ENCODE measurements at regions not wholly inside any gene's neighbourhood (a gene's known extent, or its start where the extent isn't known, plus 50 kb on each side); places are given as distances from the start of the nearest gene placed in this dataset.

DNA sequence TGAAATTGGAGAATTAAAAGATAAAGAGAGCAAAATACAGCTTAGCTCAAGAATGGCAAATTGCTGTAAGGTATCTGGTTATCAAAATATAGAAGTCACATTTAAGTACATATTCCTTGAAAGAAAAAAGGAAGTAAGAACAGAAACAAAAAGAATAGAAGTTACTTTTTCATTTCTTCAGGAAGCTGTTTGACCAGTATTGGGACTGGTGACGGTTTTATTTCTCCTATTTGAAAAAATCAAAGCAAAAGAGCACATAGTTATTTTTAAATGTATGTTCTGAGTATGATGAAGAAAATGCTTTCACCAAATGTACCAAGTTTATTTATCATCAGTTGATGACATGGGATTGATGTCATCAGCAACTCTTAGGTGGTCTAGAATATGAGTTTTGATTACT lies 83.1 kb upstream of the OXGR1 start:
- H3K27me3 ChIP-seq (ENCODE audit: control insufficient read depth, insufficient read depth, low read length), result no peaks in the 10 kb centered on the region
- no peak for DNase-seq (ENCODE audit: low read depth in 4 of 6, low spot score in 6 of 6)
- H3K27ac ChIP-seq (ENCODE audit: low read depth, low read length), result no peak overlapping the region
- no peaks in the 10 kb centered on the region for H3K4me1 ChIP-seq (ENCODE audit: control insufficient read depth, insufficient read depth, low read length)
- H3K36me3 ChIP-seq (ENCODE audit: control insufficient read depth, insufficient read depth, low read length), result no peaks in the 10 kb centered on the region
- no CpG with 5 or more reads among the region's 1 CpG for WGBS (ENCODE audit: insufficient coverage)
- H3K4me3 ChIP-seq (ENCODE audit: low read depth, low read length), result no peak overlapping the region
- peaks cover 3% of the 10 kb centered on the region for H3K9me3 ChIP-seq (ENCODE audit: control insufficient read depth, insufficient read depth, low read length)

DNA sequence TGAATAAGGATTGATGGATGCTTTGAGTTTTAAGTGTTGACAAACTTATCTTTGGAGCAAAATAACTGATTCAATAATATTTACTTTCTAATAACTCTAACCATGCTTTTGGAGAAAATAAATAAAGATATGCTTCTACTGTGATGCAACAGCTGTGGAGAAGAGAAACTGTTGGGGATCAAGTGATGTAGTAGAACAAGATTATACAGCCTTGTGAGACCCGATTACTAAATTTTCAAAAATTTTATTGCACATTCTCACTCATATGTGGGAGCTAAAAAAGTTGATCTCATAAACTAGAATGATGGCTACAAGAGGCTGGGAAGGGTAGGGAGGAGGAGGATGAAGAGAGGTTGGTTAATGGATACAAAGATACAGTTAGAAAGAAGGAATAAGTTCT lies 85.5 kb upstream of the OXGR1 start:
- no peak overlapping the region for H3K27ac ChIP-seq (ENCODE audit: low read depth, low read length)
- no peaks in the 10 kb centered on the region for H3K4me1 ChIP-seq (ENCODE audit: control insufficient read depth, insufficient read depth, low read length)
- no peak overlapping the region for H3K4me3 ChIP-seq (ENCODE audit: low read depth, low read length)
- DNase-seq (ENCODE audit: low read depth in 4 of 6, low spot score in 6 of 6), result no peak
- H3K27me3 ChIP-seq (ENCODE audit: control insufficient read depth, insufficient read depth, low read length), result no peaks in the 10 kb centered on the region
- no CpG with 5 or more reads among the region's 1 CpG for WGBS (ENCODE audit: insufficient coverage)
- no peaks in the 10 kb centered on the region for H3K9me3 ChIP-seq (ENCODE audit: control insufficient read depth, insufficient read depth, low read length)
- no peaks in the 10 kb centered on the region for H3K36me3 ChIP-seq (ENCODE audit: control insufficient read depth, insufficient read depth, low read length)

- Histone ChIP-seq H3K4me1 (ENCODE audit: control insufficient read depth, insufficient read depth, low read length) (no peaks in the 10 kb centered on the region), H3K27me3 (ENCODE audit: control insufficient read depth, insufficient read depth, low read length) (no peaks in the 10 kb centered on the region), H3K27ac (ENCODE audit: low read depth, low read length) (no peak overlapping the region), H3K36me3 (ENCODE audit: control insufficient read depth, insufficient read depth, low read length) (no peaks in the 10 kb centered on the region), H3K4me3 (ENCODE audit: low read depth, low read length) (no peak overlapping the region), H3K9me3 (ENCODE audit: control insufficient read depth, insufficient read depth, low read length) (peaks cover 1% of the 10 kb centered on the region)
- 83% methylated on average over 2 of the region's 6 CpGs for WGBS (ENCODE audit: insufficient coverage)
- no peak for DNase-seq (ENCODE audit: low read depth in 4 of 6, low spot score in 6 of 6)
Measured at GRCh38 chr13:97082461-97083207, 88.4 kb upstream of the OXGR1 start.

- WGBS (ENCODE audit: insufficient coverage), result no CpG with 5 or more reads among the region's 1 CpG
- Histone ChIP-seq H3K27me3 (ENCODE audit: control insufficient read depth, insufficient read depth, low read length) (no peaks in the 10 kb centered on the region), H3K9me3 (ENCODE audit: control insufficient read depth, insufficient read depth, low read length) (peaks cover 1% of the 10 kb centered on the region), H3K27ac (ENCODE audit: low read depth, low read length) (no peak overlapping the region), H3K36me3 (ENCODE audit: control insufficient read depth, insufficient read depth, low read length) (no peaks in the 10 kb centered on the region), H3K4me3 (ENCODE audit: low read depth, low read length) (no peak overlapping the region), H3K4me1 (ENCODE audit: control insufficient read depth, insufficient read depth, low read length) (no peaks in the 10 kb centered on the region)
- no peak for DNase-seq (ENCODE audit: low read depth in 4 of 6, low spot score in 6 of 6)
Measured at GRCh38 chr13:97091196-97091595, 96.9 kb upstream of the OXGR1 start.

DNA sequence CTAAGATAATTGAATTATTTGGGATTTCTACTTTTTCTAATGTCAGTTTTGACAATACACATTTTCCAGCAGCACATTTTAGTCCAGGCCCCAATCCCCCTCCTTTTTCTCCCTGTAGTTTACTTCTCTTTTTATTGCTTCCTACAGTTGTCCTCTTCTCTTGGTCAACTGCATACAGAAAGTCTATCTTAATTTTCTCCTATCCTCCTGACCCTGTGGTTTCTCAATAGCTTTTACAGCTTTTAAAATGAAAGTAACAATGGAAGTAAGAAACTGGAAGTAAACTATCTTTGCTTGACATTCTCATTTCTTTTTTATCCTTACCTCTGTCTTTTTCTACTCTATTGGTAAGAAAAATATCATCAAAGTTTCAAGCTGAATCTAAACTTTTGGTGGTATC lies 106.5 kb upstream of the OXGR1 start:
- no peaks in the 10 kb centered on the region for H3K4me1 ChIP-seq (ENCODE audit: control insufficient read depth, insufficient read depth, low read length)
- H3K4me3 ChIP-seq (ENCODE audit: low read depth, low read length), result no peak overlapping the region
- no peak for DNase-seq (ENCODE audit: low read depth in 4 of 6, low spot score in 6 of 6)
- no peaks in the 10 kb centered on the region for H3K36me3 ChIP-seq (ENCODE audit: control insufficient read depth, insufficient read depth, low read length)
- no peaks in the 10 kb centered on the region for H3K27me3 ChIP-seq (ENCODE audit: control insufficient read depth, insufficient read depth, low read length)
- no peak overlapping the region for H3K27ac ChIP-seq (ENCODE audit: low read depth, low read length)
- H3K9me3 ChIP-seq (ENCODE audit: control insufficient read depth, insufficient read depth, low read length), result no peaks in the 10 kb centered on the region

- no peaks in the 10 kb centered on the region for H3K36me3 ChIP-seq (ENCODE audit: control insufficient read depth, insufficient read depth, low read length)
- no peak for DNase-seq (ENCODE audit: low read depth in 4 of 6, low spot score in 6 of 6)
- no peak overlapping the region for H3K27ac ChIP-seq (ENCODE audit: low read depth, low read length)
- H3K4me3 ChIP-seq (ENCODE audit: low read depth, low read length), result no peak overlapping the region
- H3K27me3 ChIP-seq (ENCODE audit: control insufficient read depth, insufficient read depth, low read length), result no peaks in the 10 kb centered on the region
- H3K4me1 ChIP-seq (ENCODE audit: control insufficient read depth, insufficient read depth, low read length), result no peaks in the 10 kb centered on the region
- H3K9me3 ChIP-seq (ENCODE audit: control insufficient read depth, insufficient read depth, low read length), result no peaks in the 10 kb centered on the region
Measured at GRCh38 chr13:97101912-97102708, 107.8 kb upstream of the OXGR1 start.

- H3K27ac ChIP-seq (ENCODE audit: low read depth, low read length), result no peak overlapping the region
- no peaks in the 10 kb centered on the region for H3K27me3 ChIP-seq (ENCODE audit: control insufficient read depth, insufficient read depth, low read length)
- no peak overlapping the region for H3K4me3 ChIP-seq (ENCODE audit: low read depth, low read length)
- DNase-seq (ENCODE audit: low read depth in 4 of 6, low spot score in 6 of 6), result no peak
- WGBS (ENCODE audit: insufficient coverage), result no CpG with 5 or more reads among the region's 6 CpGs
- H3K9me3 ChIP-seq (ENCODE audit: control insufficient read depth, insufficient read depth, low read length), result no peaks in the 10 kb centered on the region
- peaks cover 9% of the 10 kb centered on the region for H3K4me1 ChIP-seq (ENCODE audit: control insufficient read depth, insufficient read depth, low read length)
- H3K36me3 ChIP-seq (ENCODE audit: control insufficient read depth, insufficient read depth, low read length), result no peaks in the 10 kb centered on the region
Measured at GRCh38 chr13:97106323-97106722, 112.0 kb upstream of the OXGR1 start.

- peak in 1 of 6 donors; percentile 62 for DNase-seq (ENCODE audit: low read depth in 4 of 6, low spot score in 6 of 6)
- H3K9me3 ChIP-seq (ENCODE audit: control insufficient read depth, insufficient read depth, low read length), result no peaks in the 10 kb centered on the region
- 93% methylated on average over 8 of the region's 12 CpGs for WGBS (ENCODE audit: insufficient coverage)
- H3K4me3 ChIP-seq (ENCODE audit: low read depth, low read length), result no peak overlapping the region
- no peaks in the 10 kb centered on the region for H3K27me3 ChIP-seq (ENCODE audit: control insufficient read depth, insufficient read depth, low read length)
- H3K27ac ChIP-seq (ENCODE audit: low read depth, low read length), result no peak overlapping the region
- H3K4me1 ChIP-seq (ENCODE audit: control insufficient read depth, insufficient read depth, low read length), result peaks cover 20% of the 10 kb centered on the region
- no peaks in the 10 kb centered on the region for H3K36me3 ChIP-seq (ENCODE audit: control insufficient read depth, insufficient read depth, low read length)
Measured at GRCh38 chr13:97107815-97108529, 113.7 kb upstream of the OXGR1 start.

DNA sequence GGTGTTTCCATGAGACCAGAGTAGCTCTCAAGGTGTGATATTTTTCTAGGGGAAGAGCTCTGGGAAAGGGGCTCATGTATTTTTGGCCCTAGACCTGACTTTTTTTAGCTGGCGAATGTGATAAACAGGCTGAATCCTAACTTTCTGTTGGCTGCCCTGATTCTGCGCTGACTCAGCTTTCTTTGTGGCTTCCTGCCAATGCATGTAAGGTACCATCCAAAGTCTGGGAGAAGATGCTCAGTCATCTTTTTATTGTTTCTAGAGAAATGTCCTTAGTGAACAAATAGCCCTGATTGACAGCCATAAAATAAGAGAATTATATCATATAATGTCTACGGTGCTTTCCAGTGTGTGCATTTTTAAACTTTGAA lies 113.6 kb upstream of the MBNL2 start:
- no peak overlapping the region for H3K4me3 ChIP-seq (ENCODE audit: low read depth, low read length)
- no peak overlapping the region for H3K27ac ChIP-seq (ENCODE audit: low read depth, low read length)
- WGBS (ENCODE audit: insufficient coverage), result 87% methylated on average over 2 of the region's 3 CpGs
- no peaks in the 10 kb centered on the region for H3K36me3 ChIP-seq (ENCODE audit: control insufficient read depth, insufficient read depth, low read length)
- peaks cover 25% of the 10 kb centered on the region for H3K4me1 ChIP-seq (ENCODE audit: control insufficient read depth, insufficient read depth, low read length)
- H3K27me3 ChIP-seq (ENCODE audit: control insufficient read depth, insufficient read depth, low read length), result no peaks in the 10 kb centered on the region
- no peaks in the 10 kb centered on the region for H3K9me3 ChIP-seq (ENCODE audit: control insufficient read depth, insufficient read depth, low read length)
- DNase-seq (ENCODE audit: low read depth in 4 of 6, low spot score in 6 of 6), result peak in 1 of 6 donors; percentile 60
